ENCODE measurements at regions not wholly inside any gene's neighbourhood (a gene's known extent, or its start where the extent isn't known, plus 50 kb on each side); places are given as distances from the start of the nearest gene placed in this dataset.

DNA sequence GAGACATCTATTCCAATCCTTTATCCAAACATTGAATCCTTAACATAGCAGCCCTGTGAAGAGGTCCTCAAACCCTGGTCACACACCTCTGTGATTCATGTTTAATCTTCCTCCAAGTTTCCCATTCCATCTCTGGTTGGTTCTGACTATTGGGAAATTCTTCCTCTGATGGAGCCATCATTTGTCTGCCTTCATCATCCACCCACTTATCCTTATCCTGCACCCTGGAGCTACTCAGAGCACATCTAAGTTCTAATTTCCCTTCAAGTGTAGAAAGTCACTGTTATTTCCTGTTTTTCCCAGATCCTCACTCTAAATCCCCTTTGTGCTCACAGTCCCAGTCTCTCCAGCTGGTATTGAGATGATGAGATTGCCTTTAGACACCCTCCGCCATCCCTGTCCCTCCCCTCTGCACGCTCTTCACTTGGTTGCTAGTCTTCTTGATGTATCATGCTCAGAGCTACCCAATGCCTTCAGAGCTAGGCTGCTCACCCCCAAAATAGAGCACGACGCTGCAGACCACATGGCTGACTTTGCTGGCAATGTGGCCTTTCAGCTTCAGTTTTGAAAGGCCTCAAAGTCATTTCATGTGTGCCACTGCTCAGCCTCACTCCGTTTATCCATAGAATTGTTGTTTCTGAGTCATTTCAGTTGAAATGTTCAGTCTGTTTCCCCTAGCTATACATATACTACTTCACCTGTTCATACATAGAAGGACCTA lies 154.3 kb downstream of the PALM2AKAP2 start:
- TF ChIP-seq POLR2A (IDR thresholded peaks at IDR 0.05) = no peak
- TF ChIP-seq, protein P1, sequence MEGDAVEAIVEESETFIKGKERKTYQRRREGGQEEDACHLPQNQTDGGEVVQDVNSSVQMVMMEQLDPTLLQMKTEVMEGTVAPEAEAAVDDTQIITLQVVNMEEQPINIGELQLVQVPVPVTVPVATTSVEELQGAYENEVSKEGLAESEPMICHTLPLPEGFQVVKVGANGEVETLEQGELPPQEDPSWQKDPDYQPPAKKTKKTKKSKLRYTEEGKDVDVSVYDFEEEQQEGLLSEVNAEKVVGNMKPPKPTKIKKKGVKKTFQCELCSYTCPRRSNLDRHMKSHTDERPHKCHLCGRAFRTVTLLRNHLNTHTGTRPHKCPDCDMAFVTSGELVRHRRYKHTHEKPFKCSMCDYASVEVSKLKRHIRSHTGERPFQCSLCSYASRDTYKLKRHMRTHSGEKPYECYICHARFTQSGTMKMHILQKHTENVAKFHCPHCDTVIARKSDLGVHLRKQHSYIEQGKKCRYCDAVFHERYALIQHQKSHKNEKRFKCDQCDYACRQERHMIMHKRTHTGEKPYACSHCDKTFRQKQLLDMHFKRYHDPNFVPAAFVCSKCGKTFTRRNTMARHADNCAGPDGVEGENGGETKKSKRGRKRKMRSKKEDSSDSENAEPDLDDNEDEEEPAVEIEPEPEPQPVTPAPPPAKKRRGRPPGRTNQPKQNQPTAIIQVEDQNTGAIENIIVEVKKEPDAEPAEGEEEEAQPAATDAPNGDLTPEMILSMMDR (IDR thresholded peaks at IDR 0.05) = no peak
